NCI-H2196 treated with DMSO at 0.1 percent for 48 hours (cell line): ENCODE measurements at regions not wholly inside any gene's neighbourhood (a gene's known extent, or its start where the extent isn't known, plus 50 kb on each side); places are given as distances from the start of the nearest gene placed in this dataset.
A peak's percentile ranks its signal among the peaks of the same experiment; 100 is the strongest.
"Not testable (repeated sequence)": the region's sequence is repeated elsewhere in the genome, so short reads cannot be mapped to it uniquely, and the experiment has no call there.

Experiments
- DNase-seq: peaks from one replicate; lab custom pipeline; 2025; ENCODE audit not compliant: unreplicated experiment; lab: John Stamatoyannopoulos, UW

- no peak for DNase-seq
Observed at GRCh38 chr3:96319166-96319565, 495.2 kb upstream of the EPHA6 start.

- no peak for DNase-seq
Observed at GRCh38 chr3:96324087-96324486, 490.3 kb upstream of the EPHA6 start.

GRCh38 chr3:96330795-96331194 lies 483.6 kb upstream of the EPHA6 start:
- DNase-seq, result no peak

GRCh38 chr3:96331341-96331740 lies 483.1 kb upstream of the EPHA6 start:
- no peak for DNase-seq

- DNase-seq, result no peak
Observed at GRCh38 chr3:96334779-96335178, 479.6 kb upstream of the EPHA6 start.

GRCh38 chr3:96347289-96347688 lies 467.1 kb upstream of the EPHA6 start:
- DNase-seq, result no peak

- DNase-seq, result not testable (repeated sequence)
Observed at GRCh38 chr3:96351598-96351997, 462.8 kb upstream of the EPHA6 start.

- no peak for DNase-seq
Observed at GRCh38 chr3:96354106-96354505, 460.3 kb upstream of the EPHA6 start.

GRCh38 chr3:96354742-96355141 lies 459.7 kb upstream of the EPHA6 start:
- no peak for DNase-seq

- DNase-seq, result no peak
Observed at GRCh38 chr3:96361241-96361640, 453.2 kb upstream of the EPHA6 start.

- DNase-seq, result no peak
Observed at GRCh38 chr3:96370637-96371036, 443.8 kb upstream of the EPHA6 start.

GRCh38 chr3:96410006-96410730 lies 404.2 kb upstream of the EPHA6 start:
- no peak for DNase-seq

GRCh38 chr3:96416549-96417255 lies 397.7 kb upstream of the EPHA6 start:
- DNase-seq, result no peak

GRCh38 chr3:96428097-96428496 lies 386.3 kb upstream of the EPHA6 start:
- no peak for DNase-seq

GRCh38 chr3:96430079-96430478 lies 384.3 kb upstream of the EPHA6 start:
- no peak for DNase-seq

GRCh38 chr3:96434651-96435050 lies 379.7 kb upstream of the EPHA6 start:
- DNase-seq, result no peak

- no peak for DNase-seq
Observed at GRCh38 chr3:96449346-96449745, 365.0 kb upstream of the EPHA6 start.

GRCh38 chr3:96449803-96450202 lies 364.6 kb upstream of the EPHA6 start:
- peak; percentile 92 for DNase-seq

GRCh38 chr3:96450699-96451098 lies 363.7 kb upstream of the EPHA6 start:
- DNase-seq, result no peak

GRCh38 chr3:96465521-96465920 lies 348.9 kb upstream of the EPHA6 start:
- no peak for DNase-seq

GRCh38 chr3:96466441-96466840 lies 348.0 kb upstream of the EPHA6 start:
- DNase-seq, result no peak

- DNase-seq, result no peak
Observed at GRCh38 chr3:96467639-96468038, 346.8 kb upstream of the EPHA6 start.

- no peak for DNase-seq
Observed at GRCh38 chr3:96478496-96478895, 335.9 kb upstream of the EPHA6 start.
